Activated CD4-positive, alpha-beta T cell treated with anti-CD3 and anti-CD28 coated beads, Interleukin-2, amount 10 ng/mL, durations not matched to agents 7 days and 5 days (primary cell): ENCODE measurements at regions not wholly inside any gene's neighbourhood (a gene's known extent, or its start where the extent isn't known, plus 50 kb on each side); places are given as distances from the start of the nearest gene placed in this dataset.

Experiments
- CTCF ChIA-PET: fragments of 350-600 bp; sonication (Branson Sonifier 250); formaldehyde crosslinking; loops from one replicate; lab custom pipeline; 2021; ENCODE audit warnings: antibody characterized with exemption; lab: Charles Lee
- POLR2A ChIA-PET: fragments of 350-600 bp; sonication (Branson Sonifier 250); formaldehyde crosslinking; loops from one replicate; lab custom pipeline; 2021; ENCODE audit warnings: antibody characterized with exemption; lab: Charles Lee
- DNase-seq: peaks from one replicate; pipeline ENCODE4 v3.0.0-alpha.2; 2020
- H3K27ac Mint-ChIP-seq: one replicate; pipeline ENCODE4 v1.8.0; 2021; ENCODE audit warnings: mild to moderate bottlenecking, moderate library complexity, mixed read lengths
- H3K27me3 Mint-ChIP-seq: one replicate; pipeline ENCODE4 v1.8.0; 2021; ENCODE audit warnings: mixed read lengths
- H3K36me3 Mint-ChIP-seq: one replicate; pipeline ENCODE4 v1.8.0; 2021; ENCODE audit warnings: low read depth, mixed read lengths
- H3K4me1 Mint-ChIP-seq: one replicate; pipeline ENCODE4 v1.8.0; 2021; ENCODE audit warnings: mixed read lengths
- H3K4me3 Mint-ChIP-seq: one replicate; pipeline ENCODE4 v1.8.0; 2021; ENCODE audit warnings: mild to moderate bottlenecking, moderate library complexity, mixed read lengths
- H3K9me3 Mint-ChIP-seq: one replicate; pipeline ENCODE4 v1.8.0; 2021; ENCODE audit warnings: mixed read lengths

- peaks cover 4% of the 10 kb centered on the region for H3K9me3 Mint-ChIP-seq
- no peaks in the 10 kb centered on the region for H3K4me1 Mint-ChIP-seq
- CTCF ChIA-PET = no interaction called here
- H3K27me3 Mint-ChIP-seq = no peaks in the 10 kb centered on the region
- POLR2A ChIA-PET = no interaction called here
- DNase-seq = no peak
- no peak overlapping the region for H3K4me3 Mint-ChIP-seq
- H3K27ac Mint-ChIP-seq = no peak overlapping the region
- no peaks in the 10 kb centered on the region for H3K36me3 Mint-ChIP-seq
Observed at GRCh38 chr4:43362875-43363636, 470.5 kb downstream of the GRXCR1 start.

GRCh38 chr4:43369036-43369594 lies 476.6 kb downstream of the GRXCR1 start:
- Mint-ChIP-seq H3K27me3 (no peaks in the 10 kb centered on the region), H3K9me3 (peaks cover 4% of the 10 kb centered on the region), H3K36me3 (no peaks in the 10 kb centered on the region), H3K4me3 (no peak overlapping the region), H3K4me1 (no peaks in the 10 kb centered on the region), H3K27ac (no peak overlapping the region)
- ChIA-PET CTCF (no interaction called here), POLR2A (no interaction called here)
- no peak for DNase-seq

DNA sequence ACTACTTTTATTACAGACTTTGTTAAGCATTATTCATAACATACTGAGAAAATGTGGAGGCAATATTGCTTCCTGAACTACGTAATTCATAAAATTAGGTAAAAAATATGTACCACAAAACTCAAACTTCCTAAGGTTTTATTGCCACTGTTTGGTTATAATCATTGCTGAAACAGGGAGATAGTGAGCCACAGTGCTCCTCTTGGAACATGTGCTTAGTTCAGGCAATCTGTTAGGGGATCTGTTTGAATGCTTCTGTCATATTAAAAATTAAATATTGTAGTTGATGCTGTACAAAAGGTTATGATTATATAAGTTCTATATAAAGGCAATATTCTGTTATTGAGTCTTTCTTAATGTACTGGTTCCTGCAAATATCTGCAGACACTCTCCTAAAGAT lies 480.7 kb downstream of the GRXCR1 start:
- no peak overlapping the region for H3K27ac Mint-ChIP-seq

GRCh38 chr4:43374216-43374751 lies 481.8 kb downstream of the GRXCR1 start:
- Mint-ChIP-seq H3K27ac (no peak overlapping the region), H3K9me3 (peaks cover 2% of the 10 kb centered on the region), H3K4me3 (no peak overlapping the region), H3K36me3 (no peaks in the 10 kb centered on the region), H3K4me1 (no peaks in the 10 kb centered on the region), H3K27me3 (no peaks in the 10 kb centered on the region)
- POLR2A ChIA-PET = no interaction called here
- CTCF ChIA-PET = no interaction called here
- no peak for DNase-seq

More for the DNA sequence above, 480.7 kb downstream of the GRXCR1 start:
- H3K36me3 Mint-ChIP-seq = no peaks in the 10 kb centered on the region
- H3K4me3 Mint-ChIP-seq = no peak overlapping the region
- DNase-seq = no peak
- H3K4me1 Mint-ChIP-seq = no peaks in the 10 kb centered on the region
- ChIA-PET POLR2A (no interaction called here), CTCF (no interaction called here)
- H3K9me3 Mint-ChIP-seq = peaks cover 2% of the 10 kb centered on the region
- no peaks in the 10 kb centered on the region for H3K27me3 Mint-ChIP-seq

- Mint-ChIP-seq H3K4me1 (no peaks in the 10 kb centered on the region), H3K9me3 (peaks cover 2% of the 10 kb centered on the region), H3K27me3 (no peaks in the 10 kb centered on the region), H3K4me3 (no peak overlapping the region), H3K36me3 (no peaks in the 10 kb centered on the region), H3K27ac (no peak overlapping the region)
- DNase-seq = no peak
- ChIA-PET CTCF (no interaction called here), POLR2A (no interaction called here)
Observed at GRCh38 chr4:43379016-43379415, 486.5 kb downstream of the GRXCR1 start.

DNA sequence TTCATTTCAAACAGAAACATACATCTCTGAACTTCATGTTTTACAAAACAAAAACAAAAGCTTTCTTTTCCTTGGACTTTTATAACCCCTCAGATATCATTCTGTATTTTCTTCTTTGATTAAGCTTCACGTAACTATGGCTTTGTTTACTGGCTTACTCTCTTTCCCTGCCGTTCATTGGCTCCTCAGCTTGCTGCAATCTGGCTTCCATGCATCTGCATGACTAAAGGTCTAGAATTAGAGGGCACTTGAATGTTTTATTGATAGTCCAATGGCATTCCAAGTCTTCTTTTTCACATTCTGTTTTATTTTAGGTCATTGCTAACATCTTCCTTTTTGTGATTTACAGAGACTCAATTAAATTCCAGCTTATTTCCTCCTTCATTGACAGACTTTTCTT lies 487.6 kb downstream of the GRXCR1 start:
- no peak overlapping the region for H3K27ac Mint-ChIP-seq
- no peak overlapping the region for H3K4me3 Mint-ChIP-seq
- CTCF ChIA-PET = no interaction called here
- no peaks in the 10 kb centered on the region for H3K4me1 Mint-ChIP-seq
- no peak for DNase-seq
- no peaks in the 10 kb centered on the region for H3K36me3 Mint-ChIP-seq
- H3K27me3 Mint-ChIP-seq = no peaks in the 10 kb centered on the region
- H3K9me3 Mint-ChIP-seq = no peaks in the 10 kb centered on the region
- POLR2A ChIA-PET = no interaction called here

DNA sequence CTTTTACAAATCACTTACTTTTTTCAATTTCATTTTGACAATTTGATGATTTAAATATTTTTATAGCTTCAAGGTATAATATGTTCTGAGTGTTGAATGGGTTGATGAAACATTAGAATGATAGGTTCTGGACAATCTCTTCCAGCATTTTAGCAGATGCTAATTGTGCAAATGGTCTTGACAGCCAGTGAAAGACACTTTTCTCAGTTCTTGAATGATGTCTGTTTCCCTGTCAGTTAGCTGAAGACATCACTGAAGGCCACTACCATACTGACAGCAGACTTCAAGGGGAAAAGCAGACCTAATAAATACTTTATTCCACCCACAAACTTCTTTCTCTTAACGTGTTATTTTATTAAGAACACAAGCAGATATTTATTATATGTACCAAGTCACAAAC lies 498.6 kb downstream of the GRXCR1 start:
- ChIA-PET POLR2A (no interaction called here), CTCF (no interaction called here)
- no peak for DNase-seq
- Mint-ChIP-seq H3K27me3 (no peaks in the 10 kb centered on the region), H3K36me3 (no peaks in the 10 kb centered on the region), H3K27ac (no peak overlapping the region), H3K4me1 (no peaks in the 10 kb centered on the region), H3K9me3 (peaks cover 3% of the 10 kb centered on the region), H3K4me3 (no peak overlapping the region)

- H3K4me3 Mint-ChIP-seq = no peak overlapping the region
- no peak overlapping the region for H3K27ac Mint-ChIP-seq
- ChIA-PET CTCF (no interaction called here), POLR2A (no interaction called here)
- peaks cover 5% of the 10 kb centered on the region for H3K9me3 Mint-ChIP-seq
- DNase-seq = no peak
- H3K27me3 Mint-ChIP-seq = no peaks in the 10 kb centered on the region
- no peaks in the 10 kb centered on the region for H3K4me1 Mint-ChIP-seq
- H3K36me3 Mint-ChIP-seq = no peaks in the 10 kb centered on the region
Observed at GRCh38 chr4:43394976-43395375, 502.5 kb downstream of the GRXCR1 start.

DNA sequence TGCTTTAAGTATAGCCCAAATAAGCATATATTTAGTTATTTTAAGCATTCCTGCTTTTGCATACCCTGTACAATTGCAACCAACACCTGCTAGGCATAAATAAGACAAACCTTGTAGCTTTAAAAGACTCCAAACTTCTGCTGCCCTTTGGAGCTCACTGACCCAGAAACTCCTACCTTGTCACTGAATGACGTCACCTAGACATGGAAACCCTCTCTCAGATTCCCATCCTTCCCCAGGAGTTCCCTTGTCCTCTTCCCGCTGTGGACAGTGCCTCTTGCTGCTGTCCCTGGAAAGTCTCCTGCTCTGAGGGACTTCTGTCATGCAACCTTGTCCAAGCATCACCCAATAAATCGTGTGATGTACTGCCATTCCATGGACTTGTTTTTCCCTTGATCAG lies 507.2 kb downstream of the GRXCR1 start:
- no peaks in the 10 kb centered on the region for H3K4me1 Mint-ChIP-seq
- ChIA-PET POLR2A (no interaction called here), CTCF (no interaction called here)
- H3K27ac Mint-ChIP-seq = no peak overlapping the region
- peaks cover 9% of the 10 kb centered on the region for H3K9me3 Mint-ChIP-seq
- no peaks in the 10 kb centered on the region for H3K36me3 Mint-ChIP-seq
- DNase-seq = no peak
- H3K27me3 Mint-ChIP-seq = no peaks in the 10 kb centered on the region
- H3K4me3 Mint-ChIP-seq = no peak overlapping the region

GRCh38 chr4:43402393-43402792 lies 509.9 kb downstream of the GRXCR1 start:
- CTCF ChIA-PET = no interaction called here
- Mint-ChIP-seq H3K27ac (no peak overlapping the region), H3K4me1 (no peaks in the 10 kb centered on the region), H3K9me3 (peaks cover 12% of the 10 kb centered on the region), H3K36me3 (no peaks in the 10 kb centered on the region), H3K27me3 (no peaks in the 10 kb centered on the region), H3K4me3 (no peak overlapping the region)
- POLR2A ChIA-PET = no interaction called here
- no peak for DNase-seq

- no peaks in the 10 kb centered on the region for H3K4me1 Mint-ChIP-seq
- peaks cover 13% of the 10 kb centered on the region for H3K9me3 Mint-ChIP-seq
- H3K36me3 Mint-ChIP-seq = no peaks in the 10 kb centered on the region
- ChIA-PET POLR2A (no interaction called here), CTCF (no interaction called here)
- no peak overlapping the region for H3K4me3 Mint-ChIP-seq
- no peak for DNase-seq
- no peak overlapping the region for H3K27ac Mint-ChIP-seq
- H3K27me3 Mint-ChIP-seq = no peaks in the 10 kb centered on the region
Observed at GRCh38 chr4:43410636-43411035, 518.1 kb downstream of the GRXCR1 start.

GRCh38 chr4:43411226-43411625 lies 518.7 kb downstream of the GRXCR1 start:
- CTCF ChIA-PET = no interaction called here
- peaks cover 13% of the 10 kb centered on the region for H3K9me3 Mint-ChIP-seq
- POLR2A ChIA-PET = no interaction called here
- H3K4me3 Mint-ChIP-seq = no peak overlapping the region
- no peak overlapping the region for H3K27ac Mint-ChIP-seq
- no peaks in the 10 kb centered on the region for H3K36me3 Mint-ChIP-seq
- H3K27me3 Mint-ChIP-seq = no peaks in the 10 kb centered on the region
- DNase-seq = no peak
- no peaks in the 10 kb centered on the region for H3K4me1 Mint-ChIP-seq

DNA sequence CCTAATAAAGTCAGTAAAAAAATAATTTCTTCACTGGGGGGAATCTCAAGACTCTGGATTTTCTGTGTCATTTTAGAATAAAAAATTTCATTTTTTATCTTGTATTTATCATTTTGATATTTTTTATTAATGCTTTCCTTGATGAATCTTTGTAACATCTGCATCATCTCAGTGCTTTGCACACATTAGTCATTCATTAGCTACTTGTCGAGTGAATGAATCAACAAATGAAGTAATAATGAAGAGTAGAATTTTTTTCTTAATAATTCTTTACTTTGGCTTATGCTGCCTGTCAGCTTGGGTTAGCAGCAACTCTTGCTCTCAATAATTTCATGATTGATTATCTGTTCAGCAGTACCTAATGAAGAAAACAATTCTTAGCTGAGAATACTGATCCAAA lies 530.8 kb downstream of the GRXCR1 start:
- CTCF ChIA-PET = no interaction called here

GRCh38 chr4:43425206-43425605 lies 532.7 kb downstream of the GRXCR1 start:
- ChIA-PET POLR2A (no interaction called here), CTCF (no interaction called here)
- H3K9me3 Mint-ChIP-seq = no peaks in the 10 kb centered on the region
- H3K4me3 Mint-ChIP-seq = no peak overlapping the region
- no peaks in the 10 kb centered on the region for H3K27me3 Mint-ChIP-seq
- DNase-seq = no peak
- H3K27ac Mint-ChIP-seq = no peak overlapping the region
- H3K36me3 Mint-ChIP-seq = no peaks in the 10 kb centered on the region
- no peaks in the 10 kb centered on the region for H3K4me1 Mint-ChIP-seq

More for the DNA sequence above, 530.8 kb downstream of the GRXCR1 start:
- H3K4me3 Mint-ChIP-seq = no peak overlapping the region
- no peaks in the 10 kb centered on the region for H3K4me1 Mint-ChIP-seq
- H3K27ac Mint-ChIP-seq = no peak overlapping the region
- POLR2A ChIA-PET = no interaction called here
- no peak for DNase-seq
- no peaks in the 10 kb centered on the region for H3K36me3 Mint-ChIP-seq
- H3K27me3 Mint-ChIP-seq = no peaks in the 10 kb centered on the region
- H3K9me3 Mint-ChIP-seq = peaks cover 7% of the 10 kb centered on the region
